ENCODE measurements at regions not wholly inside any gene's neighbourhood (a gene's known extent, or its start where the extent isn't known, plus 50 kb on each side); places are given as distances from the start of the nearest gene placed in this dataset.

GRCh38 chr11:80469871-80470270 is 1029.0 kb upstream of the TENM4 start:
- H3K27me3 Mint-ChIP-seq = no peaks in the 10 kb centered on the region
- POLR2A ChIA-PET = no interaction called here
- DNase-seq (no peak), ATAC-seq (no peak)
- intact Hi-C loops (cut with micrococcal nuclease) = no loop called here
- H3K9me3 Mint-ChIP-seq = peaks cover 15% of the 10 kb centered on the region
- no peak for TF ChIP-seq CTCF (IDR thresholded peaks at IDR 0.05)
- CTCF ChIA-PET = no interaction called here
- H3K4me3 Mint-ChIP-seq = no peak overlapping the region
- no peaks in the 10 kb centered on the region for H3K4me1 Mint-ChIP-seq (ENCODE audit: low read depth)
- H3K36me3 Mint-ChIP-seq (ENCODE audit: low read depth) = no peaks in the 10 kb centered on the region
- H3K27ac Mint-ChIP-seq = no peak overlapping the region

- POLR2A ChIA-PET = no interaction called here
- H3K9me3 Mint-ChIP-seq = peaks cover 17% of the 10 kb centered on the region
- no peak overlapping the region for H3K27ac Mint-ChIP-seq
- no peak overlapping the region for H3K4me3 Mint-ChIP-seq
- no peaks in the 10 kb centered on the region for H3K27me3 Mint-ChIP-seq
- no peak for ATAC-seq
- H3K36me3 Mint-ChIP-seq (ENCODE audit: low read depth) = no peaks in the 10 kb centered on the region
- no peak for TF ChIP-seq CTCF (IDR thresholded peaks at IDR 0.05)
- CTCF ChIA-PET = no interaction called here
- H3K4me1 Mint-ChIP-seq (ENCODE audit: low read depth) = no peaks in the 10 kb centered on the region
- no peak for DNase-seq
- intact Hi-C loops (cut with micrococcal nuclease) = no loop called here
Observed at GRCh38 chr11:80466570-80466969, 1025.7 kb upstream of the TENM4 start.

GRCh38 chr11:80462211-80462610 is 1021.4 kb upstream of the TENM4 start:
- H3K4me1 Mint-ChIP-seq (ENCODE audit: low read depth) = no peaks in the 10 kb centered on the region
- H3K4me3 Mint-ChIP-seq = no peak overlapping the region
- ChIA-PET POLR2A (no interaction called here), CTCF (no interaction called here)
- ATAC-seq (no peak), DNase-seq (no peak)
- intact Hi-C loops (cut with micrococcal nuclease) = no loop called here
- no peak overlapping the region for H3K27ac Mint-ChIP-seq
- H3K36me3 Mint-ChIP-seq (ENCODE audit: low read depth) = no peaks in the 10 kb centered on the region
- peaks cover 18% of the 10 kb centered on the region for H3K9me3 Mint-ChIP-seq
- no peak for TF ChIP-seq CTCF (IDR thresholded peaks at IDR 0.05)
- no peaks in the 10 kb centered on the region for H3K27me3 Mint-ChIP-seq

- CTCF ChIA-PET = no interaction called here
- peaks cover 5% of the 10 kb centered on the region for H3K9me3 Mint-ChIP-seq
- H3K4me3 Mint-ChIP-seq = no peak overlapping the region
- H3K27ac Mint-ChIP-seq = no peak overlapping the region
- no peaks in the 10 kb centered on the region for H3K4me1 Mint-ChIP-seq (ENCODE audit: low read depth)
- POLR2A ChIA-PET = no interaction called here
- no peak for TF ChIP-seq CTCF (IDR thresholded peaks at IDR 0.05)
- intact Hi-C loops (cut with micrococcal nuclease) = no loop called here
- H3K27me3 Mint-ChIP-seq = no peaks in the 10 kb centered on the region
- H3K36me3 Mint-ChIP-seq (ENCODE audit: low read depth) = no peaks in the 10 kb centered on the region
- DNase-seq = no peak
- no peak for ATAC-seq
Observed at GRCh38 chr11:80458376-80458775, 1017.5 kb upstream of the TENM4 start.

- ChIA-PET CTCF (no interaction called here), POLR2A (no interaction called here)
- no peak for TF ChIP-seq CTCF (IDR thresholded peaks at IDR 0.05)
- H3K4me3 Mint-ChIP-seq = no peak overlapping the region
- H3K36me3 Mint-ChIP-seq (ENCODE audit: low read depth) = no peaks in the 10 kb centered on the region
- H3K27me3 Mint-ChIP-seq = no peaks in the 10 kb centered on the region
- H3K27ac Mint-ChIP-seq = no peak overlapping the region
- no peaks in the 10 kb centered on the region for H3K4me1 Mint-ChIP-seq (ENCODE audit: low read depth)
- peaks cover 5% of the 10 kb centered on the region for H3K9me3 Mint-ChIP-seq
- intact Hi-C loops (cut with micrococcal nuclease) = no loop called here
- DNase-seq (no peak), ATAC-seq (no peak)
Observed at GRCh38 chr11:80457823-80458222, 1017.0 kb upstream of the TENM4 start.
